ENCODE measurements at regions not wholly inside any gene's neighbourhood (a gene's known extent, or its start where the extent isn't known, plus 50 kb on each side); places are given as distances from the start of the nearest gene placed in this dataset.

GRCh38 chr1:221071777-221072176 is 192.5 kb downstream of the HLX start:
- Mint-ChIP-seq H3K4me3 (peak overlapping the region; percentile 33), H3K4me1 (peaks cover 80% of the 10 kb centered on the region), H3K9me3 (ENCODE audit: insufficient read depth) (no peaks in the 10 kb centered on the region), H3K27ac (peak overlapping the region; percentile 99), H3K27me3 (no peaks in the 10 kb centered on the region)
- peak overlapping the region in 1 of 2 donors; percentile 80 for H3K27ac ChIP-seq (ENCODE audit: low read length in 2 of 2)
- ATAC-seq (ENCODE audit: low read depth), result no peak
- POLR2A ChIA-PET, result no interaction called here
- peaks cover 68 to 73% of the 10 kb centered on the region in 2 donors for H3K4me1 ChIP-seq (ENCODE audit: control insufficient read depth in 2 of 2, insufficient read depth in 2 of 2, low read length in 2 of 2)
- intact Hi-C loops (cut with micrococcal nuclease), result no loop called here
- H3K36me3 ChIP-seq (replicated peaks in 1 of 2; ENCODE audit: control extremely low read depth in 1 of 2, control insufficient read depth in 1 of 2, extremely low read depth in 1 of 2, insufficient read depth in 2 of 2, low read length in 1 of 2), result no peaks in the 10 kb centered on the region
- WGBS (ENCODE audit: insufficient coverage), result no CpG with 5 or more reads among the region's 1 CpG
- H2AFZ ChIP-seq (ENCODE audit: insufficient read depth, low read depth, low read length, poor library complexity, severe bottlenecking), result no peak overlapping the region
- no peak overlapping the region for H3K9ac ChIP-seq (ENCODE audit: low read length)
- TF ChIP-seq EZH2 (IDR thresholded peaks at IDR 0.05; ENCODE audit: borderline replicate concordance, insufficient read depth, low read depth, low read length, poor library complexity, severe bottlenecking) (no peak), CTCF (IDR thresholded peaks at IDR 0.05) (no peak)
- CTCF ChIA-PET, result interaction anchor here (3.7 kb wide), 1 partner anchor 27 kb away, joined by 21 read pairs; no protein-coding TSS in a partner anchor
- no peaks in the 10 kb centered on the region for H3K79me2 ChIP-seq (ENCODE audit: control insufficient read depth, insufficient read depth, low read length)
- H4K20me1 ChIP-seq (ENCODE audit: control insufficient read depth, insufficient read depth, low read length, poor library complexity, severe bottlenecking), result no peaks in the 10 kb centered on the region
- peaks cover 0 to 5% (median 5%) of the 10 kb centered on the region in 3 donors for H3K9me3 ChIP-seq (ENCODE audit: control extremely low read depth in 1 of 3, control insufficient read depth in 2 of 3, insufficient read depth in 1 of 3, low read length in 2 of 3)
- no peaks in the 10 kb centered on the region for H3K27me3 ChIP-seq (replicated peaks in 1 of 4; ENCODE audit: control extremely low read depth in 1 of 4, control insufficient read depth in 3 of 4, insufficient read depth in 4 of 4, low read length in 3 of 4)
- no peak for DNase-seq
- H3K4me3 ChIP-seq (ENCODE audit: control extremely low read depth in 1 of 5, extremely low read depth in 1 of 5, insufficient read depth in 1 of 5, low read depth in 2 of 5, low read length in 4 of 5), result peak overlapping the region in 1 of 5 experiments; percentile 4
- H3K4me2 ChIP-seq (replicated peaks; ENCODE audit: low read depth, low read length, poor library complexity, severe bottlenecking), result peak overlapping the region; percentile 33

- no CpG with 5 or more reads among the region's 1 CpG for WGBS (ENCODE audit: insufficient coverage)
- DNase-seq, result no peak
- Histone ChIP-seq H3K79me2 (ENCODE audit: control insufficient read depth, insufficient read depth, low read length) (no peaks in the 10 kb centered on the region), H3K9me3 (ENCODE audit: control extremely low read depth in 1 of 3, control insufficient read depth in 2 of 3, insufficient read depth in 1 of 3, low read length in 2 of 3) (peaks cover 0 to 5% (median 5%) of the 10 kb centered on the region in 3 donors), H3K4me2 (replicated peaks; ENCODE audit: low read depth, low read length, poor library complexity, severe bottlenecking) (peak overlapping the region; percentile 33), H3K36me3 (replicated peaks in 1 of 2; ENCODE audit: control extremely low read depth in 1 of 2, control insufficient read depth in 1 of 2, extremely low read depth in 1 of 2, insufficient read depth in 2 of 2, low read length in 1 of 2) (no peaks in the 10 kb centered on the region), H2AFZ (ENCODE audit: insufficient read depth, low read depth, low read length, poor library complexity, severe bottlenecking) (no peak overlapping the region), H3K4me1 (ENCODE audit: control insufficient read depth in 2 of 2, insufficient read depth in 2 of 2, low read length in 2 of 2) (peaks cover 64 to 69% of the 10 kb centered on the region in 2 donors), H3K27ac (ENCODE audit: low read length in 2 of 2) (no peak overlapping the region), H3K27me3 (replicated peaks in 1 of 4; ENCODE audit: control extremely low read depth in 1 of 4, control insufficient read depth in 3 of 4, insufficient read depth in 4 of 4, low read length in 3 of 4) (no peaks in the 10 kb centered on the region), H3K4me3 (ENCODE audit: control extremely low read depth in 1 of 5, extremely low read depth in 1 of 5, insufficient read depth in 1 of 5, low read depth in 2 of 5, low read length in 4 of 5) (peak overlapping the region in 1 of 5 experiments; percentile 4), H4K20me1 (ENCODE audit: control insufficient read depth, insufficient read depth, low read length, poor library complexity, severe bottlenecking) (no peaks in the 10 kb centered on the region), H3K9ac (ENCODE audit: low read length) (no peak overlapping the region)
- TF ChIP-seq CTCF (IDR thresholded peaks at IDR 0.05), result no peak
- TF ChIP-seq EZH2 (IDR thresholded peaks at IDR 0.05; ENCODE audit: borderline replicate concordance, insufficient read depth, low read depth, low read length, poor library complexity, severe bottlenecking), result no peak
- Mint-ChIP-seq H3K4me1 (peaks cover 76% of the 10 kb centered on the region), H3K9me3 (ENCODE audit: insufficient read depth) (no peaks in the 10 kb centered on the region), H3K27me3 (no peaks in the 10 kb centered on the region), H3K4me3 (peak overlapping the region; percentile 40), H3K27ac (peak overlapping the region; percentile 99)
- ATAC-seq (ENCODE audit: low read depth), result no peak
- ChIA-PET POLR2A (no interaction called here), CTCF (interaction anchor here (2.0 to 3.7 kb wide), 2 partner anchors 27 to 131 kb away, joined by 8 to 21 read pairs; no protein-coding TSS in a partner anchor)
- intact Hi-C loops (cut with micrococcal nuclease), result no loop called here
These were observed 193.0 kb downstream of the HLX start for GRCh38 chr1:221072214-221072613.

Measured in B cell (primary cell).